NCI-H2196 treated with DMSO at 0.1 percent for 48 hours (cell line): ENCODE measurements at regions not wholly inside any gene's neighbourhood (a gene's known extent, or its start where the extent isn't known, plus 50 kb on each side); places are given as distances from the start of the nearest gene placed in this dataset.
"Not testable (repeated sequence)": the region's sequence is repeated elsewhere in the genome, so short reads cannot be mapped to it uniquely, and the experiment has no call there.

Source experiments
- DNase-seq: peaks from one replicate; lab custom pipeline; 2025; ENCODE audit not compliant: unreplicated experiment; lab: John Stamatoyannopoulos, UW

GRCh38 chr5:27963050-27963783, 924.8 kb upstream of the CDH9 start:
- DNase-seq = no peak

DNA sequence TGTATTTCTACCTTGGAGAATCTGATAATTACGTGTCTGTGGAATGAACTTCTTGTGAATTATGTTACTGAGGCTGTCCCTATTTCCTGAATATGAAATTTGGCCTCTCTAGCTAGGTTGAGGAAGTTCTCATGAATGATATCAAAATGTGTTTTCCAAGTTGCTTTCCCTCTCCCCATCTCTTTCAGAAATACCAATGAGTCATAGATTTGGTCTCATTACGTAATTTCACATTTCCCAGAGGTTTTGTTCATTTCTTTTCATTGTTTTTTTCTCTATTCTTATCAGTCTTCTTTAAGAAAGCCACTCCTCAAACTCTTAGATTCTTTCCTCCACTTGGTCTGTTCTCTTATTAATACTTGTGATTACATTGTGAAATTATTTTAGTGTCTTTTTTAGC, 923.8 kb upstream of the CDH9 start:
- DNase-seq = no peak

DNA sequence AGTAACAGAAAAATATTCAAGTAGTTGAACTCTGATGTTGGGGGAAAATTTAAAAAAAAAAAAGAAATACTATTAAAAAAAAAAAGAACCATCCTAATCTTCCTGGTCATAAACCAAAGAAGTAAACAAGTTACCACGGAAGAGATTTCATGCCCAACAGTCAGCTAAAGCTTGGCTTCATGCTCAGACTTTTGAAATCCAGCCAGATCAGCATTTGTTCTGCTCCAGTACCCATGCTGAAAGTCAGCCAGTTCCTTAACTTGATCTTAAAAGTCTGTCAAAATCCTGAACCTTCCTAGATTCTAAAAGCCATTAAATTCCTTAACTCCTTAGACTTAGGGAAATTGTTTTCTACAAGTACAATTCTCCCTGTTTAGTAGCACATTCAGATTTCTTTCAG, 908.7 kb upstream of the CDH9 start:
- no peak for DNase-seq

- no peak for DNase-seq
Observed at GRCh38 chr5:27944471-27944870, 906.1 kb upstream of the CDH9 start.

- no peak for DNase-seq
Observed at GRCh38 chr5:27938989-27939388, 900.6 kb upstream of the CDH9 start.

DNA sequence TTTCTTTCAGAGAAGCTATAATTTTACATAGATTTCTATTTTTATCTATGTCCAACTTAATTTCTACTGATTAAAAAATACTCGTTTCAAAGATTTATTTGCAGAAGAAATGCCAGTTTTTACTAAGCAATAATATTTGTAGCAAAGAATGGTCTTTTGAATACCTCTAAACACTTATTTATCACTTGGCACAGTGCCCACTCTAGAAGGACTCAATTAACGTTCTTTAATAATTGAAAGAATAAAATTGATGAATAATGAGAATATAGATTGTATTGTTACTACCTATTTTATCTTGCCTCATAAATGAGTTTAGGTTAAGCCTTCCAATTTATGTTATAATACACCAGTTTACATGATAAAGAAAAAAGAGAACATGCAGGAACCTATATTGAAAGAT, 889.7 kb upstream of the CDH9 start:
- no peak for DNase-seq

DNA sequence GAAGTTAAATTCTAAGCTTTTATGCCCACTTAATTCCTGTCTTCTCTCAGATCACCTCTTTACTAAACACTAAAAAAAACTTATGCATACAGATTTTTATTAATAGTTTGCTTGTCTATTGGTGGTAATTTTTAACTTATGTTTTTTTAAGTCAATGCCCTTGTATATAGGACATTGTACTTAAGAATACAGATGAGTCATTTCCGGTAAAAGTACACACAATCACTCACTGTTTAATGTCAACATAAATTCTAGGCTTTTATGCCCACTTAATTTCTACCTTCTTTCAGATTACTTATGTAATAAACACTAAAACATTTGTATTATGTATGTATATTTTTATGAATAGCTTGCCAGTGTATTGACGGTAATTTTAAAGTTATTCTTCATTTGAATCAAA, 872.8 kb upstream of the CDH9 start:
- DNase-seq = no peak

- DNase-seq = no peak
Observed at GRCh38 chr5:27908341-27908740, 870.0 kb upstream of the CDH9 start.

DNA sequence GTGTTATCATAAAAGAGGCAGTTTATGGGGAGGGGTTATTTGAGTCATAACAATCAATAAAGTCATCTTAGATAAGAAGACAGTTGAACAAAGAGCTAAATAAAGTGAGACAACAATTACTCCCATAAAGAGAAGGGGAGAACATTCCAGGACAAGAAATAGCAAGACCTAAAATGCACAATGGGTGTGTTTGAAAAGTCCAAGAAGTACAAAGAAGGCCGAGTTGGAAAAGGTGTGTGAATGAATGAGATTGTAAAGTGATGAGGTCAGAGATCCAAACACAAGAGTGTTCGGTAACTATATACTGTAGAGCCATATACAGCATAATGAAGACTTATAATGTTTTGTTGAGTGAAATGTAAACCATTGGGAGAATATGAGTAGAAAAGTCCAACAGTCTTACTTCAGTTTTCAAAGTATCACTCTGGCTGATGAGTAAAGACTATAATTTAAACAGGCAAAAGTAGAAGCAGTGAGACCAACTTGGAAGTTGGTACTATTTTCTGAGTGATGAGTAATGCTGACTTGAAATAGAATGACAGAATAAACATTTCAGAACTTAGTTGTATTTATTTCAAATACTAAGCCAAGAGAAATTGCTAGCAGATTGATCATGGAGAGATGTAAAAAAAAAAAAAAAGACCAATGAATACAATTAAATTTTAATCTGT, 868.7 kb upstream of the CDH9 start:
- no peak for DNase-seq

GRCh38 chr5:27906481-27906880, 868.1 kb upstream of the CDH9 start:
- no peak for DNase-seq

- DNase-seq = no peak
Observed at GRCh38 chr5:27900761-27901160, 862.4 kb upstream of the CDH9 start.

DNA sequence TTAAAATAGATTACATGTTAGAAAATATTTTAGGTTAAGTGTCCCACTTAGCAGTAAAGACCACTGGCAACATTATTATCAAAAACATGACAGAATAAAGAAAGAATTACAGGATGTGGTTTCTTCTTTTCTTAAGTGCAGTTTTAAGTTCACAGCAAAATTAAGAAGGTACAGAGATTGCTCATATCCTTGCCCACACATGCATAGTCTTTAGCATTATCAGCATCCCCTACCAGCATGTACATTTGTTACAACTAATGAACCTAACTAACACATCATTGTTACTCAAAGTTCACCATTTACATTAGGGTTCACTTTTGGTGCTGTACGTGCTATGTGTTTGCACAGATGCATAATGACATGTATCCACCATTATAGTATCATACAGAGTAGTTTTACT, 837.7 kb upstream of the CDH9 start:
- DNase-seq = no peak

DNA sequence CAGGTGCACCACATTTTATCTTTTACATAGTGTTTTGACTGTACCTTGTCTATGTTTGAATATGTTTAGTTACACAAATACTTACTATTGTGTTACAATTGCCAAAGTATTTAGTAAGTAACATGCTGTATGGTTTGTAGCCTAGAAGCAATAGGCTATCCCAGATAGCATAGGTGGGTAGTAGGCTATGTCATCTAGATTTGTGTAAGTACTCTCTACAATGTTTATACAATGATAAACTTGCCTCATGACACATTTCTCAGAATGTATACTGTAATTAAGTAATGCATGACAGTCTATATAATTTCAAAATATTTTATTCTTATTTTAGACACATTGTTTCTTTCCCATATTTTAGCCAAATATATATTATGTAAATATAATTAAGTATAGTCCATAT, 836.8 kb upstream of the CDH9 start:
- DNase-seq = no peak

GRCh38 chr5:27868292-27868691, 829.9 kb upstream of the CDH9 start:
- no peak for DNase-seq

DNA sequence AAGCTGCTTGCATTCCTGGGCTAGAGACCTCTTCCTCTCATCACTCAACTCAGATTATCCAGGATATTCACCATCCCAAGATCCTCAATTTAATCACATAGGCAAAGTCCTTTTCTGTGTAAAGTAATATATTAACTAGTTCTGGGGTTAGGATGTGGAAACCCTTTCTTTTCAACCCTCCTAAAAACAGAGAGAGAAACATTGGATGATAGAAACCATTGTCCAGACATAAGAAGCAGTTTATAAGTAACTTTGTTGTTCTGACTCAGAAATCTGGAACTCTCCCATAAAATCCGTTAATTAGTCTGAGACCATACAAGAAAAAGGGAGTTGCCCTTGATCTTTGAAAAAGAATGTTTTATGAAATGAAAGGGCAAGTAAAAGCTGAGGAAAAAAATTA, 817.1 kb upstream of the CDH9 start:
- no peak for DNase-seq

DNA sequence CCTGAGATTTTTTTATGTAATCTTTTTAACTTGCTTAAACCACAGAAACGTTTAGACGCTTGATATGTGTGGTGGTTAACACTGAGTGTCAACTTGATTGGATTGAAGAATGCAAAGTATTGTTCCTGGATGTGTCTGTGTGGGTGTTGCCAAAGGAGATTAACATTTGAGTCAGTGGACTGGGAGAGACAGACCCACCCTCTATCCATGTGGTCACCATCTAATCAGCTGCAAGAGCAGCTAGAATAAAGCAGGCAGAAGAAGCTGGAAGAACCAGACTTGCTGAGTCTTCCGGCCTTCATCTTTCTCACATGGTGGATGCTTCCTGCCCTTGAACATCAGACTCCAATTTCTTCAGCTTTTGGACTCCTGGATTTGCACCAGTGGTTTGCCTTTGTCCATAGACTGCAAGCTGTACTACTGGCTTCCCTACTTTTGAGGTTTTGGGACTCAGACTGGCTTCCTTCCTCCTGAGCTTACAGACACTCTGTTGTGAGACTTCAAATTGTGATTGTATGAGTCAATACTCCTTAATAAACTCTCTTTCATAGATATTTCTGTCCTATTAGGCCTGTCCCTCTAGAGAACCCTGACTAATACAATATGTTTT, 816.0 kb upstream of the CDH9 start:
- no peak for DNase-seq

DNA sequence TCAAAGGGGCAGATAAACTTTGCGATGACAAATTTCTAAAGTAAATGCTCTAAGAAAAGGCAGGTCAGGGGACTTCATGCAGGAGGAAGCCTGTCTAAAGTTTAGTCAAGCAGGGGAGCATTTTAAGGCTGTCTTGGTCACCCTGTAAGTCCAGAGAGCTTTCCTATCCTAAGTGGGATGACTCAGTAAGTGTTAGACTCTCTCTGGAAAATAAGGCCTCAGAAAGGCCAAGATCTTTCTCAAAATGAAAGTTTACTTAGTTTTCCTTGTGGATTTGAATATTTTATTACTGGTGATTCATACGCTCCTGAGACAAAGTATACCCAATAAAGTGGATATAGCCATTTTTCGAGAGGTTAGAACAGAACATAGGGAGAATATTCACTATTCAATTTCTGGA, 806.9 kb upstream of the CDH9 start:
- no peak for DNase-seq

DNA sequence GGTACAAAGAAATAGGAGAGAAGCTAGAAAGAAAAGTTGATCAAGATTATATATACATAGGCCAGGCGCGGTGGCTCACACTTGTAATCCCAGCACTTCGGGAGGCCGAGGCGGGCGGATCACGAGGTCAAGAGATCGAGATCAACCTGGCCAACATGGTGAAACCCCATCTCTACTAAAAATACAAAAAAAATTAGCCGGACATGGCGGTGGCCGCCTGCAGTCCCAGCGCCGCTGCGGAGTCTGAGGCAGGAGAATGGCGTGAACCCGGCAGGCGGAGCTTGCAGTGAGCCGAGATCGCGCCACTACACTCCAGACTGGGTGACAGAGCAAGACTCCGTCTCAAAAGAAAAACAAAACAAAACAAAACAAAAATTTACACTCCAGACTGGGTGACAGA, 798.3 kb upstream of the CDH9 start:
- DNase-seq = not testable (repeated sequence)

GRCh38 chr5:27832886-27833285, 794.5 kb upstream of the CDH9 start:
- no peak for DNase-seq

DNA sequence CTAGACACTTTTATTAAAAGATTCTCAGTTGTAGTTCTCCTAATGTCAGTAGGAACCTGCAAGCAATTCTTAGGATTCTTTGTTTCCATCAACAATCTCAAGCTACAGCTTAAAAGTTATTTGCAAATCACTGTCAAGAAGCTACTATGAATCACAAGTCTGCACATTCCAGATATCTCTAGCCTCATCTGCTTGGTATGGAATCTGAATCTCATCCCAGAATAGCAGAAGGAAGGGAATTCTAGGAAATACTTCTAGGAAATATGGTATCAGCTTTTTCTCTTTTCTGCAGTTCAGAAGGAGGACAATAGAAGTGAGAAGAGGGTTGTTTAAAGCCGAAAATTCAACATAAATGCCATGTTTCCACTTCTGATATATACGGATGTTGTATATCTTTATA, 792.2 kb upstream of the CDH9 start:
- no peak for DNase-seq

DNA sequence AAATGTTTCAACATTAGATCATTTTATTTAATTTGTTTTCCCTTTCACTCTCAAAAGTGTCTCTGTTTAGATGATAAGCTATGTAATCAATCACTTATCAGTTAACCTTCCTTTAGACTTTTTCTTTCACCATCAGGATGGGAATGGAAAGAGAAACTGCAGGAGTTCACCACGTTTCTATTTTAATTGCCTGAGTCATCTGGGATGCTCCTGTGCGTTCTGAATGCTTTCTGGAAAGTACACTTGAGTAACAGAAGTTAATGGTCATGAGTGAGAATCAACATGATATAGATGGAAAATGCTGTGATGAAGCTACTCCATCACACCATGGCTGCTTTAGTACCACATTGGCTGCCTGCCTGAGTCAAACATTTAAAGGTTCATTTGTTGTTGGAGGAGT, 783.3 kb upstream of the CDH9 start:
- DNase-seq = no peak

DNA sequence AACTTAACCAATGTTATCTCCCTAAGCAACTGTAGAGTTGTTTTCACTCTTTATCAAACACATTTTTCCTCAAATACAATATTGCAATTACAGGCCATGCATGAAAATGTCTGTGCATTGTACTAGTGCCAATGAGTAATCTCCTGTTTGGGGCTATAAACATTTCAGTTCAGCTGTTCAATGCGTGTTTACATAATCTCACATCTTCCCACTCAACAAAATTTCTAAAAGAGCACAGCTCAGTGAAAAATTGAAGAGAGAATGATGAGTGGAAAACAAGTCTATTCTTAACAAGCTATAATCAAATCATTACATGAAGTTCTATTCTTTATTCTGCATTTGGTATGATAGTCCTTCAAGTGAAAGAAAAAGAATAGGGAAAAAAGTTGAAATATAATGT, 780.5 kb upstream of the CDH9 start:
- DNase-seq = no peak

- DNase-seq = no peak
Observed at GRCh38 chr5:27814983-27815382, 776.6 kb upstream of the CDH9 start.
